Type B pancreatic cell (in vitro differentiated cells): ENCODE measurements at regions not wholly inside any gene's neighbourhood (a gene's known extent, or its start where the extent isn't known, plus 50 kb on each side); places are given as distances from the start of the nearest gene placed in this dataset.
"Not testable (repeated sequence)": the region's sequence is repeated elsewhere in the genome, so short reads cannot be mapped to it uniquely, and the experiment has no call there.

ENCODE experiments used
- DNase-seq: peaks from one replicate; pipeline ENCODE4 v3.0.0; 2021; ENCODE audit warnings: mixed read lengths; ENCODE audit not compliant: unreplicated experiment; ENCODE audit errors: extremely low spot score
- H3K27ac Mint-ChIP-seq: 2 replicates; pipeline ENCODE4 v1.8.0; 2021; ENCODE audit warnings: mild to moderate bottlenecking, mixed read lengths
- H3K27me3 Mint-ChIP-seq: 2 replicates; pipeline ENCODE4 v1.8.0; 2021; ENCODE audit warnings: mixed read lengths
- H3K36me3 Mint-ChIP-seq: 2 replicates; pipeline ENCODE4 v1.8.0; 2021; ENCODE audit warnings: mixed read lengths
- H3K4me1 Mint-ChIP-seq: one replicate; pipeline ENCODE4 v1.8.0; 2021; ENCODE audit warnings: mixed read lengths; ENCODE audit not compliant: unreplicated experiment
- H3K4me3 Mint-ChIP-seq: 2 replicates; pipeline ENCODE4 v1.8.0; 2021; ENCODE audit warnings: mild to moderate bottlenecking, mixed read lengths
- H3K9me3 Mint-ChIP-seq: 2 replicates; pipeline ENCODE4 v1.8.0; 2021; ENCODE audit warnings: mixed read lengths
- TF ChIP-seq, protein P1 (sequence below): fragments of 200-600 bp; sonication (generic); conservative IDR thresholded peaks from 2 replicates; pipeline ENCODE4 v1.5.0; 2021; ENCODE audit warnings: antibody characterized with exemption, mild to moderate bottlenecking

DNA sequence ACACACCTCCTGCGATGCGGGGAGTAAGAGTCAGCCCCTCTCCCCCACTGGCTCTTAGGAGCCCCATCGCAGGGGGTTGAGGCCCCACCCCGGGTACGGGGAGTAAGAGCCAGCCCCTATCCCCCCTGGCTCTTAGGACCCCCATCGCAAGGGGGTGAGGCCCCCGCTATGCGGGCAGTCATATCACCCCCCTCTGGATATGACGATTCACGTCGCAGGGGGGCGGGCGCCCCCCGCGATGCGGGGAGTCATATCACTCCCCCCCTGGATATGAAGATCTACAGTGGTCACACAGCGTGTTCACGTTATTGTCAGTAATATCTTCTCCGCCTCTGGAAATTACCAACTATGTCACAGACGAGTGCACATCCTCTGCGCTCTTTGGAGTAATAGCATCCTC is 61.1 kb downstream of the DEFB131A start:
- not testable (repeated sequence) for H3K9me3 Mint-ChIP-seq, H3K27ac Mint-ChIP-seq, H3K36me3 Mint-ChIP-seq, H3K27me3 Mint-ChIP-seq, H3K4me1 Mint-ChIP-seq, H3K4me3 Mint-ChIP-seq, DNase-seq

DNA sequence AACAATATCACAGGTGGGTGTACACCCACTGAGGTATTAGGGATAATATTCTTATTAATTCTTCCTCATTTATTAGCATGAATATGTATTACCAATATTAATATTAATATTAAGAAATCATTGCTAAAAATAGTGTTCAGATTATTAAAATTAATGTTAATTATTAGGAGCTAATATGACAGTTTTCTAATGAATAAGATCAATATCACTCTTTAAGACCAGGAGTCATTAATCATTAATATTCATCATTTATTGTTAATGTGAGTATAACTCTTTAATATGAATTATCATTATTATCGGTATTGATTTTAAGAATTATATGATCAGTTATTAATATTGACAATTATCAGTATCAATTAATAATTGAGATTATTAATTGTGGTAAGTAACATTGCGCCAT is 62.5 kb downstream of the DEFB131A start:
- H3K27ac Mint-ChIP-seq, H3K9me3 Mint-ChIP-seq, H3K36me3 Mint-ChIP-seq, H3K27me3 Mint-ChIP-seq, H3K4me1 Mint-ChIP-seq, DNase-seq, H3K4me3 Mint-ChIP-seq: not testable (repeated sequence)

DNA sequence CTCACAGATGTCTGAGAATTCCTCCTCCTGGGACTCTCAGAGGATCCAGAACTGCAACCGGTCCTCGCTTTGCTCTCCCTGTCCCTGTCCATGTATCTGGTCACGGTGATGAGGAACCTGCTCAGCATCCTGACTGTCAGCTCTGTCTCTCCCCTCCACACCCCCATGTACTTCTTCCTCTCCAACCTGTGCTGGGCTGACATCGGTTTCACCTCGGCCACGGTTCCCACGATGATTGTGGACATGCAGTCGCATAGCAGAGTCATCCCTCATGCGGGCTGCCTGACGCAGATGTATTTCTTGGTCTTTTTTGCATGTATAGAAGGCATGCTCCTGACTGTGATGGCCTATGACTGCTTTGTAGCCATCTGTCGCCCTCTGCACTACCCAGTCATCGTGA is 68.7 kb downstream of the DEFB131A start:
- not testable (repeated sequence) for H3K27me3 Mint-ChIP-seq, H3K4me1 Mint-ChIP-seq, H3K9me3 Mint-ChIP-seq, H3K36me3 Mint-ChIP-seq, H3K27ac Mint-ChIP-seq, DNase-seq, H3K4me3 Mint-ChIP-seq

DNA sequence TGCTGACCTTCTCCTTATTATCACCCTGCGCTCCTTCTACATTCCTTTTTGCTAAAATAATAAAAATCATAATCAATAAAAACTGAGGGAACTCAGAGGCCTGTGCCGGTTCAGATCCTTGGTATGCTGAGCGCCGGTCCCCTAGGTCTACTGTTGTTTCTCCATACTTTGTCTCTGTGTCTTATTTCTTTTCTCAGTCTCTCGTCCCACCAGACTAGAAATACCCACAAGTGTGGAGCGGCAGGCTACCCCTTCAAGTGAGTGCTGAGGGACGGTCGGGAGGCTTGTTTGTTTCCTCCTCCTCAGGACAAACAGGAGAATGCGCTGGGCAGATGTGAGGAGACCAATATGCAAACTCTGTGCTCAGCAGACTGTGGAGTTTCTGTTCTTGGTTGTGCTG is 75.4 kb downstream of the DEFB131A start:
- H3K27me3 Mint-ChIP-seq, H3K4me3 Mint-ChIP-seq, H3K4me1 Mint-ChIP-seq, DNase-seq, H3K9me3 Mint-ChIP-seq, H3K27ac Mint-ChIP-seq, H3K36me3 Mint-ChIP-seq: not testable (repeated sequence)

DNA sequence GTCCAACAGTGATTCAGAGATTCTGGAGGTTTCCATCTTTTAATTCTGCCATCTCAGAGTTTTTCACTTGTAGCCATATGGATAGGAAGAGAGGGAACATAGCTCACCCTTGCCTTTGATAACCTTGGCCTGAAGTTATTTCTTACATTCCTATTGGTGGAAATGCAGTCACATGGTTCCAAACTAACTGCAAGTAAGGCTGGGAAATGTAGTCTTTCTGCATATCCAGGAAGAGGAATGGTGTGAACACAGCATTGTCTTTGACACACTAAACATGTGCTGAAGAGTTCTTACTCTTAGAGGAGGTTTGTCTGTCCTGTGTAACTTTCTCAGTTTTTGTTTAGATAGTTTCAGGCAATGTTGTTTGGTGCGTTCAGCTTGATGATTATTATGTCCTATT is 78.7 kb downstream of the DEFB131A start:
- peaks cover 16% of the 10 kb centered on the region for H3K27me3 Mint-ChIP-seq
- H3K9me3 Mint-ChIP-seq, H3K4me1 Mint-ChIP-seq, DNase-seq, H3K27ac Mint-ChIP-seq, H3K36me3 Mint-ChIP-seq, H3K4me3 Mint-ChIP-seq: not testable (repeated sequence)

DNA sequence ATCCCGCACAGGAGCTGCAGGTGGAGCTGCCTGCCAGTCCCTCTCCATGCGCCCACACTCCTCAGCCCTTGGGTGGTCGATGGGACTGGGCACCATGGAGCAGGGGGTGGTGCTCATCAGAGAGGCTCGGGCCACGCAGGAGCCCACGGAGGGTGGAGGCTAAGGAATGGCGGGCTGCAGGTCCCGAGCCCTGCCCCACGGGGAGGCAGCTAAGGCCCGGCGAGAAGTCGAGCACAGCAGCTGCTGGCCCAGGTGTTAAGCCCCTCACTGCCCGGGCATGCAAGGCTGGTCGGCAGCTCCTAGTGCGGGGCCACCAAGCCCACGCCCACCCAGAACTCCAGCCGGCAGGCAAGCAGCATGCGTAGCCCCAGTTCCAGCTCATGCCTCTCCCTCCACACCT is 80.2 kb downstream of the DEFB131A start:
- H3K9me3 Mint-ChIP-seq, H3K4me3 Mint-ChIP-seq, H3K36me3 Mint-ChIP-seq: not testable (repeated sequence)

DNA sequence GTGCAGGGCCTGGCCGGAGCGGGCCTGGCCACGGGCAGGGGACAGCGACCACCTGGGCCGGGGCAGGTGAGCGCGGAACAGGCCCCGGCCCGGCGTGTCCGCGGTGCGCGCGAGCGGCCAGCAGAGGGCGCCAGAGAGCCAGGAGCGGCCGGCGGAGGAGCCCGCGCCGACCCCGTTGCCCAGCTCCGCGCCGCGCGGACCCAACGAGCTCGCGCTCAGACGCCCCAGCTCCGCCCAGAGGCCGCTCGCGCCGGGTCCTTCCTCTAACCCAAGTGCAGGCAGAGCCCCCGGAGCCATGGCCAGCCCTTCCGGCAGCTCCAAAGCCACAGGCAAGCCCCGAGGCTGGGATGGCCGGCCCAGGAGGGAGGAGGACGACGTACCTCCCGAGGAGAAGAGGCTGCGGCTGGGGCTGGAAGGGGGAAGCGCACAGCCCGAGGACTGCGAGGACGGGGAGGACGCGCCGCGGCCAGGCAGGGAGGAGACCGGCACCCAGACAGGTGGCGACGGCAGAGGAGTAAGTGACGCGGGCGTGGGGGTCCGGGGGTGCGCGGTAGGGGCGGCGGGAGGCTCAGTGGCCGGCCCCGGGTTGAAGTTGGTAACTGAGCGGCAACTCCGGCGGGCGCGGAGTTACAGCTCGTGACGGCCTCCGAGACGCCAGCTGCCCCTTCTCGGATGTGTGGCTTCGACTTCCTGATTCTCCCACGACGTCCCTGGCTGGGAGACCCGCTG is 88.1 kb downstream of the DEFB131A start:
- TF ChIP-seq, protein P1, sequence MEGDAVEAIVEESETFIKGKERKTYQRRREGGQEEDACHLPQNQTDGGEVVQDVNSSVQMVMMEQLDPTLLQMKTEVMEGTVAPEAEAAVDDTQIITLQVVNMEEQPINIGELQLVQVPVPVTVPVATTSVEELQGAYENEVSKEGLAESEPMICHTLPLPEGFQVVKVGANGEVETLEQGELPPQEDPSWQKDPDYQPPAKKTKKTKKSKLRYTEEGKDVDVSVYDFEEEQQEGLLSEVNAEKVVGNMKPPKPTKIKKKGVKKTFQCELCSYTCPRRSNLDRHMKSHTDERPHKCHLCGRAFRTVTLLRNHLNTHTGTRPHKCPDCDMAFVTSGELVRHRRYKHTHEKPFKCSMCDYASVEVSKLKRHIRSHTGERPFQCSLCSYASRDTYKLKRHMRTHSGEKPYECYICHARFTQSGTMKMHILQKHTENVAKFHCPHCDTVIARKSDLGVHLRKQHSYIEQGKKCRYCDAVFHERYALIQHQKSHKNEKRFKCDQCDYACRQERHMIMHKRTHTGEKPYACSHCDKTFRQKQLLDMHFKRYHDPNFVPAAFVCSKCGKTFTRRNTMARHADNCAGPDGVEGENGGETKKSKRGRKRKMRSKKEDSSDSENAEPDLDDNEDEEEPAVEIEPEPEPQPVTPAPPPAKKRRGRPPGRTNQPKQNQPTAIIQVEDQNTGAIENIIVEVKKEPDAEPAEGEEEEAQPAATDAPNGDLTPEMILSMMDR: peak; percentile 95
- Mint-ChIP-seq H3K27me3 (peaks cover 53% of the 10 kb centered on the region), H3K4me3 (peak overlapping the region; percentile 81)
- peak; percentile 88 for DNase-seq
- H3K36me3 Mint-ChIP-seq, H3K9me3 Mint-ChIP-seq, H3K27ac Mint-ChIP-seq, H3K4me1 Mint-ChIP-seq: not testable (repeated sequence)

More for the DNA sequence above, 80.2 kb downstream of the DEFB131A start:
- not testable (repeated sequence) for H3K27ac Mint-ChIP-seq, H3K4me1 Mint-ChIP-seq, DNase-seq
- peaks cover 24% of the 10 kb centered on the region for H3K27me3 Mint-ChIP-seq

DNA sequence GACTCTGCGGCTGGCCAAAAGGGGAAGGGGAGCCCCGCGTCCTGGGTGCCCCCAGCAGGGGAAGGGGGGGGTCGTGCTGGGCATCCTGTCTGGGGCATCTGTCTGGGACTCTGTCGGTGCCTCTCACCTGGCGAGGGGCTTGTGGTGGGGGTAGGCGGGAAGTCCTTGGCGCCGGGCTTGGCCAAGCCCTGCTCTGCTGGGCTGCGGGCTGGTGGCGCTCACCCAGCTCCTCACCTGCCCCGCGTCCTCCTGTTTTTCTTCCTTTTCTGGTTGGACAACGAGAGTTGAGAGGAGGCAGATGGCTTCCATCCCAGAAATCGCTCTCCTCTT is 88.6 kb downstream of the DEFB131A start:
- DNase-seq, H3K4me1 Mint-ChIP-seq, H3K27ac Mint-ChIP-seq, H3K9me3 Mint-ChIP-seq, H3K36me3 Mint-ChIP-seq: not testable (repeated sequence)
- Mint-ChIP-seq H3K27me3 (peaks cover 58% of the 10 kb centered on the region), H3K4me3 (peak overlapping the region; percentile 81)

DNA sequence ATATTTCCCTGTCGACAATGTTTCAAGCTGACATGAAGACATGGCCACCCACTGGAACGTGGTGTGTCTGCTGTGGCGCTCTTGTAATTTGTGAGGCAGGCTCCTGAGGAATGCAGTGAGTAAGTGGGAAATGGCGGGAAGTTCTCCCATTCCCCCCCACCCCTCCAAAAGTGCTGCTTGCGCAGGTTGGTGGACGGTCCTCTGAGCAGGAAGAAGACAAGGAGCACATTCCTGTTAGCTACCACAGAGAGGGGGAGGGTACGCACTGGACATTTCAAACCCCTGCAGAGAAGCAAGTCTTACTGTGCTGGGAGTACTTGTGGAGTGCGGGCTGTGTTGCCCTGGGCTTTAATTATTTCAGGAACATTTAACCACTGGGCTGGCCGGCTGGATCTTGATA is 92.9 kb downstream of the DEFB131A start:
- H3K9me3 Mint-ChIP-seq, H3K27ac Mint-ChIP-seq, DNase-seq, H3K4me1 Mint-ChIP-seq, H3K4me3 Mint-ChIP-seq, H3K36me3 Mint-ChIP-seq: not testable (repeated sequence)
- H3K27me3 Mint-ChIP-seq: peaks cover 30% of the 10 kb centered on the region

DNA sequence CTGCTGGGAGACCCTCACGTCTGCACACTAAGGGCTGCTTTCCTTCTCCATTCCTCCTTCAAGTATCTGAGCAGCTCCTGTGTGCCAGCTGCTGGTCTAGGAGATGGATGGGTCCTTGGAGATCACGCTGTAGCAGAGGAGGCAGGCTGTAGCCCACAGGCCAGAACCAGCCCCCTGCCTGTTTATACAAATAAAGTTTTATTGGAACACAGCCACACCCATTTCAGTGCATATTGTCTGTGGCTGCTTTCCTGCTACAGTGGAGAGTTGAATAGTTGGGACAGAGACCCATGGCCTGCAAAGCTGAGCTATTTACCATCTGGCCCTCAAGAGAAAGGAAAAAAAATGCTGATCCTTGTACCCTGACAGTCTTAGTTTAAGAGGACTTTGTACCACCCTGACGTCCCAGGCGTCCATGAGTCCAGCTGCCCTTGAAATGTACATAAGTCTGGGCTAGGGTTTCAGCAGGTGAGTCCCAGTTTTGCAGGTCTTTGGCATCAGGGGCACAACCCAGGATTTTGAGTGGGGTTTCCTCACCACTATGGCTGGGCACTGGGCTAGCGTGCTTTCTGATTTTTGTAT is 95.8 kb downstream of the DEFB131A start:
- DNase-seq, H3K9me3 Mint-ChIP-seq, H3K27me3 Mint-ChIP-seq, H3K4me1 Mint-ChIP-seq, H3K36me3 Mint-ChIP-seq, H3K4me3 Mint-ChIP-seq: not testable (repeated sequence)
- H3K27ac Mint-ChIP-seq: peak overlapping the region; percentile 25

DNA sequence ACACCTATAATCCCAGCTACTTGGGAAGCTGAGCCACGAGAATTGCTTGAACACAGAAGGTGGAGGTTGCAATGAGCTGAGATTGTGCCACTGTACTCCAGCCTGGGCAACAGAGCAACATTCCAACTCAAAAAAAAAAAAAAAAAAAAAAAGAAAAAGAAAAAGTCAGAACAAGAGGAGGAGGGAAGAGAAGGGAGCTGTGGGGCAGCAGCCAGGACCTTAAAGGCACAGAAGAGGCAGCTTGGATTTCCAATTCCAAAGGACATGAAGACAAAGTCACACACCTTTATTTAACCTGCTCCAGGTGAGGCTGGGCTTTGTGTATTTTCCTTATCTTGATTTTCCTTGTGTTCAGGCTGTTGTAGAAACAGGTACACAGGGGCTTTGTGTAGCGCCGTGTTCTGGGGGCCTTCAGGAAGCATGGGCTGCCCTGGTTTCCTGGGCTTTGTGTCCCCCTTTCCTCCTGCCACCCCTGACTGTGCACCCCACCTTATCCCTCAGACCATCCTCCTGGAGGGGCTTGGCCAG is 97.2 kb downstream of the DEFB131A start:
- H3K4me3 Mint-ChIP-seq, H3K27ac Mint-ChIP-seq, H3K4me1 Mint-ChIP-seq, H3K36me3 Mint-ChIP-seq, H3K9me3 Mint-ChIP-seq, DNase-seq: not testable (repeated sequence)
- H3K27me3 Mint-ChIP-seq: peaks cover 12% of the 10 kb centered on the region

DNA sequence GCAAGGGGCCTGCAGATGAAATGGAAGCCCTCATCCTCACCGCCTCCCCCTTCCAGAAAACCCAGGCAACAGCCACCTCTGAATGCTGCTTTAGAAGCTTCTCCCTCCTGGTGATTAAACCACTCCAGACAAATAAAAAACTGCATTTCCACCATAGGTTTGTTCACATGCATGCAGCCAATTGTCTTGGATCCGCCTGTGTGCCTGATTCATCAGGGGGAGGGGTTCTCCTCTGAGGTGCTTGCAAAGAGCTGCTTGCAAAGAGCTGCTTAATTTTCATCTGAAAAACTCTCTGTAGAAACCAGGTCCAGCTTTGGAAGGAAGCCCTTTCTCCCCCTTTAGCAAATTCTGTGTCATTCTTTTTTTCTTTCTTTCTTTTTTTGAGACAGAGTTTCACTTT is 100.6 kb downstream of the DEFB131A start:
- H3K27me3 Mint-ChIP-seq, DNase-seq, H3K4me1 Mint-ChIP-seq, H3K27ac Mint-ChIP-seq, H3K36me3 Mint-ChIP-seq, H3K9me3 Mint-ChIP-seq, H3K4me3 Mint-ChIP-seq: not testable (repeated sequence)

DNA sequence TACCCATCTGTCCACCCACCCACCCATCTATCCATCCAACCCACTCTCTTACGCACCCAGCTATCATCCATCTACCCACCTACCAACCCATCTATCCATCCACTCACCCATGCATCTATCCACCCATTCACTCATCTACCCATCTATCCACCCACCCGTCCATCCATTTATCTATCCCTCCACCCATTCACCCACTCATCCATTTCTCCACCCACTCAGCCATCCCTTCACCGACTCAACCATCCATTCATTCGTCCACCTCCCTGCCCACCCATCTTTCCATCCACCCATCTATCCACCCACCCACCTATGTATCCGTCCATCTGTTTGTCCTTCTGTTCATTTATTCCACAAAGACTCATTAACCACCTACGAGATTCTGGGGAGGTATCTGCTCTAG is 103.3 kb downstream of the DEFB131A start:
- not testable (repeated sequence) for H3K36me3 Mint-ChIP-seq, H3K4me3 Mint-ChIP-seq, H3K9me3 Mint-ChIP-seq, DNase-seq, H3K4me1 Mint-ChIP-seq, H3K27ac Mint-ChIP-seq, H3K27me3 Mint-ChIP-seq
